HEK293 (cell line): ENCODE measurements at regions not wholly inside any gene's neighbourhood (a gene's known extent, or its start where the extent isn't known, plus 50 kb on each side); places are given as distances from the start of the nearest gene placed in this dataset.
A peak's percentile ranks its signal among the peaks of the same experiment; 100 is the strongest.

ENCODE experiments used
- CTCF ChIA-PET: fragments of 350-600 bp; formaldehyde crosslinking; extraction: SDS; loops from one replicate; lab custom pipeline; 2021; ENCODE audit warnings: antibody characterized with exemption; lab: Yijun Ruan, JAX
- POLR2A ChIA-PET: fragments of 300-600 bp; formaldehyde crosslinking; extraction: SDS; loops from one replicate; lab custom pipeline; 2020; ENCODE audit warnings: antibody characterized with exemption, inconsistent platforms; lab: Yijun Ruan, JAX
- H3K27ac ChIP-seq: fragments of 200-500 bp; sonication (Bioruptor generic); 2 replicates; pipeline ENCODE4 v1.5.1; 2014; ENCODE audit warnings: low read depth, low read length, control low read depth, inconsistent platforms; ENCODE audit errors: extremely low read depth
- H3K36me3 ChIP-seq, 2 experiments: fragments of 200-500 bp in 1 of 2; sonication (Bioruptor generic) in 1 of 2; 1 replicate in 1 of 2; 2 replicates in 1 of 2; pipeline ENCODE4 v1.5.1; 2014 to 2017; ENCODE audit warnings: inconsistent platforms in 2 of 2, low read length in 2 of 2; ENCODE audit not compliant: control insufficient read depth in 2 of 2, insufficient read depth in 1 of 2
- H3K4me1 ChIP-seq: fragments of 200-500 bp; sonication (Bioruptor generic); 2 replicates; pipeline ENCODE4 v1.5.1; 2014; ENCODE audit warnings: mild to moderate bottlenecking, low read length, inconsistent platforms; ENCODE audit not compliant: control insufficient read depth, insufficient read depth
- H3K4me3 ChIP-seq: 2 replicates; pipeline ENCODE4 v1.5.1; 2011; ENCODE audit warnings: low read depth, mild to moderate bottlenecking, control low read depth, low read length, moderate library complexity
- H3K9me3 ChIP-seq: fragments of 200-500 bp; sonication (Bioruptor generic); 2 replicates; pipeline ENCODE4 v1.5.1; 2014; ENCODE audit warnings: low read depth, low read length, inconsistent platforms; ENCODE audit not compliant: control insufficient read depth, insufficient read depth
- BCL11B ChIP-seq: fragments of 450-650 bp; formaldehyde crosslinking; IDR thresholded peaks from 2 replicates; pipeline ENCODE4 v1.5.1; 2016; ENCODE audit warnings: low read depth, missing biosample characterization, missing genetic modification characterization
- KLF1 ChIP-seq: fragments of 450-650 bp; formaldehyde crosslinking; IDR thresholded peaks from 2 replicates; pipeline ENCODE4 v1.5.1; 2016; ENCODE audit warnings: missing biosample characterization, missing genetic modification characterization
- SALL2 ChIP-seq: fragments of 450-650 bp; formaldehyde crosslinking; IDR thresholded peaks from 2 replicates; pipeline ENCODE4 v1.5.0; 2017; ENCODE audit warnings: missing biosample characterization, mild to moderate bottlenecking, missing genetic modification characterization, borderline replicate concordance
- SP2 ChIP-seq: fragments of 450-650 bp; formaldehyde crosslinking; IDR thresholded peaks from 2 replicates; pipeline ENCODE4 v1.5.1; 2016; ENCODE audit warnings: missing biosample characterization, missing genetic modification characterization
- ZBTB21 ChIP-seq: fragments of 450-650 bp; formaldehyde crosslinking; IDR thresholded peaks from 2 replicates; pipeline ENCODE4 v1.5.1; 2017; ENCODE audit warnings: missing biosample characterization, missing genetic modification characterization
- ZNF112 ChIP-seq: fragments of 450-650 bp; formaldehyde crosslinking; IDR thresholded peaks from 2 replicates; pipeline ENCODE4 v1.5.0; 2017; ENCODE audit warnings: missing biosample characterization, missing genetic modification characterization
- ZNF133 ChIP-seq: fragments of 450-650 bp; formaldehyde crosslinking; IDR thresholded peaks from 2 replicates; pipeline ENCODE4 v1.5.1; 2016; ENCODE audit warnings: missing biosample characterization, missing genetic modification characterization
- ZNF221 ChIP-seq: fragments of 450-650 bp; formaldehyde crosslinking; IDR thresholded peaks from 2 replicates; pipeline ENCODE4 v1.5.1; 2017; ENCODE audit warnings: missing biosample characterization, missing genetic modification characterization, borderline replicate concordance
- ZNF239 ChIP-seq: fragments of 450-650 bp; formaldehyde crosslinking; IDR thresholded peaks from 2 replicates; pipeline ENCODE4 v1.5.1; 2016; ENCODE audit warnings: missing biosample characterization, missing genetic modification characterization
- ZNF248 ChIP-seq: fragments of 450-650 bp; formaldehyde crosslinking; IDR thresholded peaks from 2 replicates; pipeline ENCODE4 v1.5.1; 2017; ENCODE audit warnings: missing biosample characterization, missing genetic modification characterization
- ZNF398 ChIP-seq: fragments of 450-650 bp; formaldehyde crosslinking; IDR thresholded peaks from 2 replicates; pipeline ENCODE4 v1.5.1; 2017; ENCODE audit warnings: missing biosample characterization, missing genetic modification characterization
- ZNF521 ChIP-seq: fragments of 450-650 bp; formaldehyde crosslinking; IDR thresholded peaks from 2 replicates; pipeline ENCODE4 v1.5.1; 2017; ENCODE audit warnings: missing biosample characterization, mild to moderate bottlenecking, missing genetic modification characterization
- ZNF626 ChIP-seq: fragments of 450-650 bp; sonication (Bioruptor Pico); formaldehyde crosslinking; IDR thresholded peaks from 2 replicates; pipeline ENCODE4 v1.5.1; 2018; ENCODE audit warnings: missing biosample characterization, missing genetic modification characterization, inconsistent platforms
- ZNF629 ChIP-seq: fragments of 450-650 bp; formaldehyde crosslinking; IDR thresholded peaks from 2 replicates; pipeline ENCODE4 v1.5.1; 2017; ENCODE audit warnings: missing biosample characterization, missing genetic modification characterization
- ZNF660 ChIP-seq: fragments of 450-650 bp; IDR thresholded peaks from 2 replicates; pipeline ENCODE4 v1.5.1; 2018; ENCODE audit warnings: missing biosample characterization, mild to moderate bottlenecking, missing genetic modification characterization
- ZNF677 ChIP-seq: fragments of 450-650 bp; IDR thresholded peaks from 2 replicates; pipeline ENCODE4 v1.5.0; 2018; ENCODE audit warnings: missing biosample characterization, mild to moderate bottlenecking, missing genetic modification characterization, moderate library complexity
- TF ChIP-seq, protein P1 (sequence below): fragments of 450-650 bp; formaldehyde crosslinking; IDR thresholded peaks from 2 replicates; pipeline ENCODE4 v1.5.1; 2017; ENCODE audit warnings: missing biosample characterization, missing genetic modification characterization
- TF ChIP-seq, protein P2 (sequence below): fragments of 450-650 bp; formaldehyde crosslinking; IDR thresholded peaks from 2 replicates; pipeline ENCODE4 v1.5.1; 2016; ENCODE audit warnings: missing biosample characterization, missing genetic modification characterization
- TF ChIP-seq, protein P3 (sequence below): fragments of 450-650 bp; formaldehyde crosslinking; IDR thresholded peaks from 2 replicates; pipeline ENCODE4 v1.5.1; 2016; ENCODE audit warnings: missing biosample characterization, missing genetic modification characterization

- TF ChIP-seq ZNF660 = peak; percentile 64; the same call in 1 of the 2 replicates
- TF ChIP-seq, protein P1, sequence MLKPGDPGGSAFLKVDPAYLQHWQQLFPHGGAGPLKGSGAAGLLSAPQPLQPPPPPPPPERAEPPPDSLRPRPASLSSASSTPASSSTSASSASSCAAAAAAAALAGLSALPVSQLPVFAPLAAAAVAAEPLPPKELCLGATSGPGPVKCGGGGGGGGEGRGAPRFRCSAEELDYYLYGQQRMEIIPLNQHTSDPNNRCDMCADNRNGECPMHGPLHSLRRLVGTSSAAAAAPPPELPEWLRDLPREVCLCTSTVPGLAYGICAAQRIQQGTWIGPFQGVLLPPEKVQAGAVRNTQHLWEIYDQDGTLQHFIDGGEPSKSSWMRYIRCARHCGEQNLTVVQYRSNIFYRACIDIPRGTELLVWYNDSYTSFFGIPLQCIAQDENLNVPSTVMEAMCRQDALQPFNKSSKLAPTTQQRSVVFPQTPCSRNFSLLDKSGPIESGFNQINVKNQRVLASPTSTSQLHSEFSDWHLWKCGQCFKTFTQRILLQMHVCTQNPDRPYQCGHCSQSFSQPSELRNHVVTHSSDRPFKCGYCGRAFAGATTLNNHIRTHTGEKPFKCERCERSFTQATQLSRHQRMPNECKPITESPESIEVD = peak; percentile 62
- TF ChIP-seq KLF1 (tag by site-specific recombination) = no peak
Observed at GRCh38 chr3:4906107-4906621, 73.1 kb upstream of the BHLHE40 start (continued).

GRCh38 chr3:4907050-4907449 is 72.2 kb upstream of the BHLHE40 start:
- Histone ChIP-seq H3K9me3 (no peaks in the 10 kb centered on the region), H3K4me3 (no peak overlapping the region), H3K27ac (no peak overlapping the region), H3K36me3 (no peaks in the 10 kb centered on the region), H3K4me1 (no peaks in the 10 kb centered on the region)
- POLR2A ChIA-PET = no interaction called here
- CTCF ChIA-PET = interaction anchor here (0.6 to 0.7 kb wide), 2 partner anchors 187 to 420 kb away, joined by 3 to 5 read pairs; no protein-coding TSS in a partner anchor
- TF ChIP-seq ZBTB21 (no peak), ZNF239 (tag by site-specific recombination) (no peak), ZNF133 (no peak), ZNF112 (tag by site-specific recombination) (no peak), SALL2 (tag by site-specific recombination) (no peak), ZNF677 (tag by site-specific recombination) (no peak), ZNF221 (no peak), ZNF398 (tag by site-specific recombination) (no peak), ZNF629 (tag by site-specific recombination) (no peak), SP2 (no peak), ZNF521 (tag by site-specific recombination) (no peak), BCL11B (no peak)
- TF ChIP-seq, protein P2, sequence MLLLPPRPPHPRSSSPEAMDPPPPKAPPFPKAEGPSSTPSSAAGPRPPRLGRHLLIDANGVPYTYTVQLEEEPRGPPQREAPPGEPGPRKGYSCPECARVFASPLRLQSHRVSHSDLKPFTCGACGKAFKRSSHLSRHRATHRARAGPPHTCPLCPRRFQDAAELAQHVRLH = no peak
- TF ChIP-seq, protein P3, sequence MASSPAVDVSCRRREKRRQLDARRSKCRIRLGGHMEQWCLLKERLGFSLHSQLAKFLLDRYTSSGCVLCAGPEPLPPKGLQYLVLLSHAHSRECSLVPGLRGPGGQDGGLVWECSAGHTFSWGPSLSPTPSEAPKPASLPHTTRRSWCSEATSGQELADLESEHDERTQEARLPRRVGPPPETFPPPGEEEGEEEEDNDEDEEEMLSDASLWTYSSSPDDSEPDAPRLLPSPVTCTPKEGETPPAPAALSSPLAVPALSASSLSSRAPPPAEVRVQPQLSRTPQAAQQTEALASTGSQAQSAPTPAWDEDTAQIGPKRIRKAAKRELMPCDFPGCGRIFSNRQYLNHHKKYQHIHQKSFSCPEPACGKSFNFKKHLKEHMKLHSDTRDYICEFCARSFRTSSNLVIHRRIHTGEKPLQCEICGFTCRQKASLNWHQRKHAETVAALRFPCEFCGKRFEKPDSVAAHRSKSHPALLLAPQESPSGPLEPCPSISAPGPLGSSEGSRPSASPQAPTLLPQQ (tag by site-specific recombination) = no peak

- TF ChIP-seq ZNF626 (tag by site-specific recombination) = no peak
- no peak for TF ChIP-seq ZNF248 (tag by site-specific recombination)
- POLR2A ChIA-PET = no interaction called here
- Histone ChIP-seq H3K36me3 (no peaks in the 10 kb centered on the region), H3K9me3 (no peaks in the 10 kb centered on the region), H3K27ac (no peak overlapping the region), H3K4me3 (no peak overlapping the region), H3K4me1 (no peaks in the 10 kb centered on the region)
- CTCF ChIA-PET = interaction anchor here (0.6 to 0.7 kb wide), 3 partner anchors 152 to 419 kb away, joined by 3 to 5 read pairs (median 3); no protein-coding TSS in a partner anchor
Observed at GRCh38 chr3:4907643-4908432, 71.4 kb upstream of the BHLHE40 start.
